Activated T-helper 1 cell treated with anti-CD3 and anti-CD28 coated beads, Interleukin-2, amount 50 U/mL, for 16 hours (primary cell): ENCODE measurements at regions not wholly inside any gene's neighbourhood (a gene's known extent, or its start where the extent isn't known, plus 50 kb on each side); places are given as distances from the start of the nearest gene placed in this dataset.
"Not testable (repeated sequence)": the region's sequence is repeated elsewhere in the genome, so short reads cannot be mapped to it uniquely, and the experiment has no call there.

Experiments used
- DNase-seq, 2 donors: peaks; one replicate each; pipeline ENCODE4 v3.0.0-alpha.2; 2020; ENCODE audit warnings: low read depth in 1 of 2, low spot score in 1 of 2

GRCh38 chr4:14155803-14156202 is 528.3 kb upstream of the BOD1L1 start:
- no peak for DNase-seq

DNA sequence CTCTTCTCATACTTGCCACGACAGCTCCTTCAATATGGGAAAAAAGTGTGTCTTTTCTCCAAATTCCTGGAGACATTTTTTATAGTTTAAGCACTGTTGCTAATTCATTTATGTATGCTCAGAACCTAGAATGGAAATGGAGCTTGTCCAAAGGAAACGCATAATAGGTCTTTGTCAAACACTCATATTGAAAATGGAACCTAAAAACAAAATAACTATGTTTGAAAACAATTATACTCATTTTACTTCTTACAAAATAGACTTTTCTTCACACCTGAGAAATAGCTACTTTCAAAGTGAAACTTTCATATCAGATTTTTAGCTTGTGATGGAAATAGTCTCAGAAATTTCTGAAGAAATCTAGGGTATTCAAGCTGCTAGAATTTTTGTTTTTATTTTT is 529.7 kb upstream of the BOD1L1 start:
- DNase-seq: no peak

DNA sequence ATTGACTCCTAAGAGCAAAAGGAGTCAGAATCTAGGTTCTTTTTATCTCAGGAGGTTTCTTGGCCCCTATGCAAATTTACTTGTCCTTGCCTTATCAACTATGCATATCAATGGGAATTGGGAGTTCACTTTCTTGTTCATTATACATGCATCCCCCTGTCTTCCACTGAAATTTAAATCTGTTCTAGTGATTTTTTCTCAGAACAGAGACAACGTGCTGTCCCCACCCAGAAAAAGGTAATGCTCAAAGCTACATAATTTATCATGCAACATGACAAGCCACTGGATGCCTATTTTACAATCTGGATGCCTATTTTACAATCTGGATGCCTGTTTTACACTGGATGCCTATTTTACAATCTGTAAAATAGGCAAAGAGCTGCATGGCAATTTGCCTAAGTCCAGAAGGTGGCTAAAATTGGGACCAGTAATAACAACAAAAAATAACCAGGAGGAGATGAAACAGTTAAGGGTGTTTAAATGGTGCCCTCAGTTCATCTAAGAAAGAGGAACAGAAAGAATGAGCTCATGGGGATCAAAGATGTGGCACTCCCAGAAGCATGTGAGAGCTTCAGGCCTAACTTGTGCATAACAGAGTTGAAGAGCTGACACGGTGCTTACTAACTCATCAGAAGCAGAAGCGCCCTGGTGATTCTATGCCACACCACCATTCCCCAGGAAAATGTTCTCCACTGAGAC is 537.8 kb upstream of the BOD1L1 start:
- no peak for DNase-seq

DNA sequence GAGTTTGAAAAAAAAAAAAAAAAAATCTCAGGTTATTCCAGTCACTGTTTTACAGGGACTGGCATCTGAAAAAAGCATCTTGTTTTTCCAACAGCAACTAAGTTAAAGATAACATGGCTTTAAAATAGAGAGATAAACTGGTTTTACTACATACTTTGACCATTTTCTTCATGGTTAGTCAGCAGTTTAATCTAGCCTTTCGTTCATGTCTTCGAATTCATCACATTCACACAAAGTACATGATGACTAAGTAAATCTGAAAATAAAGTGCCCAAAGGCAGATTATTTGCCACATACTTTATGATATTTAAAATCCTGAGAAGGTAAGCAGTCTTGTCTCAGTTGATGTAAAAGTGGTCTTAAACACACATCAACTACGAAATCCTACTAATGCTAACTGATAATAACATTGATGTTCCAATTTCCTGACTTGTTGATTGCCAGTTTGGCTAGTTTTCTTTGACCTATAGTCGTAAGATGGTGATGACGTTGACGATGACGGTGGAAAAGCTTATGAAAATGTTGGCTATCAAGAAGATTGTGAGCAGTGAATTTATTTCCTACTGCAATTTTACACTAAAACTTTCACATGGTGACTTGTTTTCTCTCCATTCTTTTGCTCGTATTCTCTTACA is 540.5 kb upstream of the BOD1L1 start:
- DNase-seq: no peak

GRCh38 chr4:14168919-14169318 is 541.4 kb upstream of the BOD1L1 start:
- DNase-seq: no peak

- DNase-seq: no peak
Measured at GRCh38 chr4:14169460-14169859, 541.9 kb upstream of the BOD1L1 start.

- not testable (repeated sequence) for DNase-seq
Measured at GRCh38 chr4:14169940-14170339, 542.4 kb upstream of the BOD1L1 start.

DNA sequence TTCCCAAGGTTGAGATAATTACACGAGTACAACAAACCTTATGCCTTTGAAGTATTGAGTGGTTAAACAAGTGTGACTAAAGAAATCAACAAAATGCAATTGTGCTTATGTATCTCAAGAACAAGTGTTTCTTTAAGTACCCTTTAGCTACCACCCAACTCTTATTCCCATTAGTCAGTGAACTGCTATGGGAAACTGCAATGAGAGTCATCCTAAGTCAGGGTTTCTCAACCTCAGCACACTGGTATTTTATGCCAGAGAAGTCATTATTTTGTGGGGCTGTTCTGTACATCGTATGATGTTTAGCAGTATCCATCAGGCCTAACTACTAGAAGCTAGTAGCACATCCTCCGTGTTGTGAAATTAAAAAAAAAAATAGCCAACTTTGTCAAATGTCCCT is 549.1 kb upstream of the BOD1L1 start:
- DNase-seq: no peak

DNA sequence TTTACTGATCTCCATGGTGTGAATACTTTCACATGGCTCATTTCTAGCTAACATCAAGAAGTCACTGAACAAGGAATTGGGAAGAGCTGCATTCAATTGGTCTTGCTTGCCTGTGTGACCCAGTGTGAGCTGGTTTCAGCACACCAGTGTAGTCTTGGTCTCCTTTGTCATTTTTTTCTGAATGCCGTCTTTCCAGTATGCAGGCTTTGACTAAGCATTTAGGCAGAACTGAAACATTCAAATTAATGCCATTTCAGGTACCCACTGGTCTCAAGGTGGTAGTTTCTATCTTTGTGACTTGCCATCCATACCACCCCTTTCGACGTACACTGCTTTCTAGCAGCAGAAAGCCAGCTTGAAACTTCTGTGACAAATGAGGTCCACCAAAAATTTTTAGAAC is 550.5 kb upstream of the BOD1L1 start:
- no peak for DNase-seq

GRCh38 chr4:14178421-14178820 is 550.9 kb upstream of the BOD1L1 start:
- no peak for DNase-seq

GRCh38 chr4:14180166-14180565 is 552.6 kb upstream of the BOD1L1 start:
- DNase-seq: no peak

DNA sequence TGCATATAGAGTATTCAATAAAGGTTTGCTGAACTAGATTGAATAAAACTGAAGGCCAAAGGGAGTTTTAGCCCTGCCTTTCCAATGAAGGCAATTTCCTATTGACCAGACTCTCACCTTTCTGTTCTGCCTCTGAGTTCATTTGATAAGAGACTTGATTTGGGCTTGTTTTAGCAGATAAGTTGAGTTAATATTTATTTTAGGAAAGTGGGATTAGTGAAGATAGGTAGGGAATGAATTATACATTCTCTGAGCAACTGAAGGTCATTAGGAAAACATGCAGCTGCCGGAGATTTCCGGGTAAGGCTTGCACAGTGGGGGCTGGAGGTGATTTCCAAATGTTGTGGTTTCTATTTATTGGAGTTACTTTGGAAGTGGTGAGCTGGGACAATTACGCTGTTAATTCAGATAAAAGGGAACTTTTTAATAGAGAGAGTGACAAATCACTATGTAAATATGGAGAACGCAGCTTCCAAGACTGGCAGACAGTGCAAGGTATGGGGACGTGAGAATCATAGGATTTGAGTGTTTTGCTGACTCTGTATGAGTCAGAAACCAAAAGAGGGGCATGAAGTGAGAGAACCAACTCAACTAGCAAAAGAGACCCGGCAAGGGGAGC is 553.6 kb upstream of the BOD1L1 start:
- no peak for DNase-seq

DNA sequence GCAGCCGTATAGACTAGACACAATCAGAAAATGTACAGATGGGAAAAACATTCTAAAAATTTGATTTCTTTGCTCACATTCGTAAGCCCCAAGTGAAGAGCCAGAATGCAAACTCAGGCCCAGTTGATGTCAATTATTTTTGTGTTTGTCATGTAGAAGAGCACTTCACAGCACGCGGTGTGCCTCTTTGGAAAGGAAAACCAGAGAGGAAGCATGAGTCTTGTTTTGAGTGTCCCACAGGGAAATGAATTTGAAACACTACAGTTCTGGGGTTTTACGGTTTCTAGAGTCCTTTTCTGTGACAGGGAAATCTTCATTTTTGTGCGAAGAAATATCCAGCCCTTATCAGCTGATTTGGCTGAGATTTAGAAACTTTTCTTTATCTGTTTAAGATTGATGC is 554.6 kb upstream of the BOD1L1 start:
- no peak for DNase-seq

DNA sequence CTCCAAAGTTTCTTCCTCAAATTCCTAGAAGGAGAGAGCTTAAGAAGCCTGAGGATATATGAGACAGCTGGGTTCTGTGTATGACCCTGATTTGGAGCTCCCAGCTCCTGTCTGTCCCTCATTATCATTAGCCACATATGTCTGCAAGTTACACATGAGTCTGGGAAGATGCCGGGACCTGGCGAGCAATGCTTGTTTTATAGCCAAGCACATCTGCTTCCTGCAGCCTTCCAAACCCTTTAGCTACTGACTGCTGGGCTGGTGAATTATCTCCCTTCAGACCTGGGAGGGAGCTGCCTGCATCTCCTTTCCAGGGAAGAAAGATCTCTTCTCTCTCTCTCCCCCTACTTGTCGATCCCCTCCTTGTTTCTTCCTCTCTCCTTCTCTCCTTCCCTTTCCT is 556.7 kb upstream of the BOD1L1 start:
- DNase-seq: no peak

DNA sequence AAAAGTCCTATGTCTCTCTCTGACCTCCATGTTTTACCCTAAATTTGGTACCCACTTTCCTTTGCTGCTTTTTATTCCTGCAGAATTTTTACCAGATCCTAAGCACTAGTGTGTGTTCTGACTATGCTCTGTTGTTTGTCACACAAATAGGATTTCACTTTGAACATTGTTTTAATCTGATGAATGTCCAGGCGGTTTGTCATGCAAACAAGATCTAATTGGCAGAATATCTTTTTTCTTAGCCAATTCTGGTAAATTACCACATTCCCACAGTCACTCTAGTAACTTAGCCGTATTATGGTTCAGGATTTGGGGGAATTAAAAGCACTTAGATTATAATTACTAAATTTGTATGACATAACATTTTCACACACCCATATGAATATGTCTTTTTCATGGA is 557.2 kb upstream of the BOD1L1 start:
- no peak for DNase-seq

- no peak for DNase-seq
Measured at GRCh38 chr4:14188214-14188613, 560.7 kb upstream of the BOD1L1 start.

DNA sequence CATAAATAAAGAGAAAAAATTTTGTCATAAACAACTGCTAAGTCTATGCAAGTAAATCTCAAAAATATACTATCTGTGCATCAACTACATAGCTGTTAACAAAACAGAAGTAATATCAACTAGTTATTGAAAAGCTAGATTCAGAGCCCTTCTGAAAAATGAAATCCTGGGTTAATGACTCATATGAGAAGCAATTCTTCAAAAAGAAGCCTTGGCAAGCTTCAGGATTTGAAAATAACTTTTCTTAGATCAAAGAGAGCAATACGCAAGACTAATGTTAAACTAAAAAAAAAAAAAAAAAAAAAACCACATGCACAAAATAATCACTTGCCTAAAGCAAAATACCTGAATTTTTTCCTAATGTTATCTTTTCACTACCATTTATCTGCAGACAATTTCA is 566.1 kb upstream of the BOD1L1 start:
- no peak for DNase-seq

DNA sequence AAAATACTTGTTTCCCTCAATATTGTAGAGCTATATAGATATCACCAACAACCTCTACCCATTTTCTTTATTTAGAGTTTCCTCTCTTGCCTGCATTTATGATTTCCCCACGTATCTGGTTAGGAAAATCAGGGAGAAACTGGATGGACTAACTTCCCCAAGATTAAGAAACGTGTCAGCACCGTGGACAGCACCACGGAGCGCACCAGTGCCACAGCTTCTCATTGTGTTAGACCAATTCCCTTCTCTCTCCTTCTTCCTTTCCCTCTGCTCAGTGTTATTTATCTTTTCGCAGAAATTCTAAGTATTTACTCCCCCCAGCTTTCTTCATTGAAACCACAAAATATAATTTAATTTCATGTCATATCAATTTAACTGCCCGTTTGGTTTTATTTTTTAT is 568.6 kb upstream of the BOD1L1 start:
- DNase-seq: no peak

DNA sequence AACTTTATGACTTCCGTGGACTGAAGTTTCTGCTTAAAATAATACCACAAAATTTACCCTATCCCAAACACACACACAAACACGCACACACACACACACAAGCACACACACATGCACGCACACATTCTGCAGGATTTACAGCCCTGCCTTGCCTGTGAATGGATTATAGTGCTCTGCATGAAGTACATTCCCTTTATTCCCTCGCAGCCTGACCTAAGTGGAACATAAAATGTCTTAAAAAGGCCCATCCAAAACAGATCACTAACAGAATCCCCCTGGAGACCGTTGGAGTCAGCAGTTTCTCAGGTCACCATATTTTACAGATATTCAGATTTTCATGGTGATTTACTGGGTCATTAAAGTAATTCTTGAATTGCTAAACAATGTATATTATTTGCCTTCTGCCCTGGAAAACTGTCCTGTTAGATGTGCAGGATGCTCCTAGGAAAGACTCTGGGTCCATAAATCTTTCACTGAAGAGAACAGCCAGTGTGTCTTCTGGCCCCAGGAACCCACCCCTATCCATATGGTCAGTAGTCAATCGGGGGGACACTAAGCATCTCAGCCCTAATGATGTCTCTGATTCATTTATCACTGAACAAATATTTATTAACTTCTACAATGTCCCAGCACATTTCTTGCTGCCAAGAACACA is 587.7 kb upstream of the BOD1L1 start:
- DNase-seq: no peak

- no peak for DNase-seq
Measured at GRCh38 chr4:14217401-14217800, 589.9 kb upstream of the BOD1L1 start.

- DNase-seq: no peak
Measured at GRCh38 chr4:14218641-14219040, 591.1 kb upstream of the BOD1L1 start.

- no peak for DNase-seq
Measured at GRCh38 chr4:14221176-14221575, 593.7 kb upstream of the BOD1L1 start.
